ENCODE measurements at regions not wholly inside any gene's neighbourhood (a gene's known extent, or its start where the extent isn't known, plus 50 kb on each side); places are given as distances from the start of the nearest gene placed in this dataset.

DNA sequence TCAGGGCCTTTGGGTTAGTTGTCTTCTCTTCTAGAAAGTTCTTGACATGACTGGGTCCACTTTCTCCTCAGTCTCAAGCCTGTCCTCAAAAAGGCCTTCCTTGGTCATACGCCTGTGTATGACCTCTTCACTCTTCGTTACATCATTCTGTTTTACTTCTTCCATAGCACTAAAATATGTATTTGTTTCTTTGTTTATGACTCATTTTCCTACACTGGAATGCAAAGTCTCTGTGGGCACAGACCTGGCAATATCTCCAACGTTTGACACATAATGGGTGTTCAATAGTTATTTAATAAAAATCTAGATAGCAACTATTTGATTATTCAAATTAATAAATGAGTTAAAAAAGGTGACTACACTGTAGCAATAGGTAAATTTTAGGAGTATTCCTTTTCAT, 85.1 kb downstream of the YIPF5 start:
- TF ChIP-seq, protein P1, sequence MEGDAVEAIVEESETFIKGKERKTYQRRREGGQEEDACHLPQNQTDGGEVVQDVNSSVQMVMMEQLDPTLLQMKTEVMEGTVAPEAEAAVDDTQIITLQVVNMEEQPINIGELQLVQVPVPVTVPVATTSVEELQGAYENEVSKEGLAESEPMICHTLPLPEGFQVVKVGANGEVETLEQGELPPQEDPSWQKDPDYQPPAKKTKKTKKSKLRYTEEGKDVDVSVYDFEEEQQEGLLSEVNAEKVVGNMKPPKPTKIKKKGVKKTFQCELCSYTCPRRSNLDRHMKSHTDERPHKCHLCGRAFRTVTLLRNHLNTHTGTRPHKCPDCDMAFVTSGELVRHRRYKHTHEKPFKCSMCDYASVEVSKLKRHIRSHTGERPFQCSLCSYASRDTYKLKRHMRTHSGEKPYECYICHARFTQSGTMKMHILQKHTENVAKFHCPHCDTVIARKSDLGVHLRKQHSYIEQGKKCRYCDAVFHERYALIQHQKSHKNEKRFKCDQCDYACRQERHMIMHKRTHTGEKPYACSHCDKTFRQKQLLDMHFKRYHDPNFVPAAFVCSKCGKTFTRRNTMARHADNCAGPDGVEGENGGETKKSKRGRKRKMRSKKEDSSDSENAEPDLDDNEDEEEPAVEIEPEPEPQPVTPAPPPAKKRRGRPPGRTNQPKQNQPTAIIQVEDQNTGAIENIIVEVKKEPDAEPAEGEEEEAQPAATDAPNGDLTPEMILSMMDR (IDR thresholded peaks at IDR 0.05; ENCODE audit: insufficient read depth, low read length, poor library complexity, severe bottlenecking), result no peak
- H3K36me3 ChIP-seq (ENCODE audit: control insufficient read depth, insufficient read depth, low read length), result no peaks in the 10 kb centered on the region
- DNase-seq (ENCODE audit: low read depth), result no peak
- H3K27me3 ChIP-seq (ENCODE audit: control insufficient read depth, insufficient read depth, low read length), result no peaks in the 10 kb centered on the region
- H3K4me3 ChIP-seq (ENCODE audit: low read depth, low read length), result no peak overlapping the region

DNA sequence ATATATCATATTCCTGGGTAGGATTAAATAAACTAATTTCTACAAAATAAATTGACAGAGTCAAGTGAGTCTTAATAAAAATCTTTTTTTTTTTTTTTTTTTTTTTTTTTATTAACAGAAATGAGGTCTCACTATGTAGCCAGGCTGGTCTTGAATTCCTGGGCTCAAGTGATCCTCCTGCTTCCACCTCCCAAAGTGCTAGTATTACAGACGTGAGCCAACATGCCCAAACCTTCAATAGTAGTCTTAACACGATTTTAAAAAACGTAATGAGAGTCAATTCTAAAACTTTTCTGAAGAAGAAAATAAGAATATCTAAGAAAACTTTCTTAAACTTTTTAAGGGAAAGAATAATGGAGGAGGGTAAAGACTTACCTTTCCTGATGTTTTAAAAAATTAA, 84.2 kb downstream of the YIPF5 start:
- no peak overlapping the region for H3K4me3 ChIP-seq (ENCODE audit: low read depth, low read length)
- TF ChIP-seq, protein P1 (IDR thresholded peaks at IDR 0.05; ENCODE audit: insufficient read depth, low read length, poor library complexity, severe bottlenecking), result no peak
- no peaks in the 10 kb centered on the region for H3K27me3 ChIP-seq (ENCODE audit: control insufficient read depth, insufficient read depth, low read length)
- no peaks in the 10 kb centered on the region for H3K36me3 ChIP-seq (ENCODE audit: control insufficient read depth, insufficient read depth, low read length)
- no peak for DNase-seq (ENCODE audit: low read depth)

DNA sequence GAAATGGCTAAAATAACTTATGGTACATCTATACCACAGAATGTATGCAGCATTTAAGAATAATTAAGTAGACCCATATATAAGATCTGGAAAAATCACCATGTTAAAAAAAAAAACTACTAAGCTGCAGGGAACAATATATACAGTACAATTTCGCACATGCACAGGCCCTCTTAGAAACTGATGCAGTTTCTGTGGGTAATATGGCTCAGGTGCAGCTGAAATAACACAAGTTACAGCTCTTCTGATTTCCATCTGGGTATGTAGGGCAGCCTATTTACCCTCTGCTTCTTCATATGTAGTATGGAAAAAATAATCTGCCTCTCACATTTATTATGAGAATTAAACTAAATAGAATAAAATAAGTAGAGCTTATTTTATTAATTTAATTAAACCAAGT, 82.9 kb downstream of the YIPF5 start:
- Histone ChIP-seq H3K4me3 (ENCODE audit: low read depth, low read length) (no peak overlapping the region), H3K27me3 (ENCODE audit: control insufficient read depth, insufficient read depth, low read length) (no peaks in the 10 kb centered on the region), H3K36me3 (ENCODE audit: control insufficient read depth, insufficient read depth, low read length) (no peaks in the 10 kb centered on the region)
- TF ChIP-seq, protein P1 (IDR thresholded peaks at IDR 0.05; ENCODE audit: insufficient read depth, low read length, poor library complexity, severe bottlenecking), result no peak
- no peak for DNase-seq (ENCODE audit: low read depth)

- DNase-seq (ENCODE audit: low read depth), result no peak
- Histone ChIP-seq H3K36me3 (ENCODE audit: control insufficient read depth, insufficient read depth, low read length) (no peaks in the 10 kb centered on the region), H3K27me3 (ENCODE audit: control insufficient read depth, insufficient read depth, low read length) (no peaks in the 10 kb centered on the region), H3K4me3 (ENCODE audit: low read depth, low read length) (no peak overlapping the region)
- TF ChIP-seq, protein P1 (IDR thresholded peaks at IDR 0.05; ENCODE audit: insufficient read depth, low read length, poor library complexity, severe bottlenecking), result no peak
Observed at GRCh38 chr5:144088206-144089064, 82.0 kb downstream of the YIPF5 start.

- no peaks in the 10 kb centered on the region for H3K36me3 ChIP-seq (ENCODE audit: control insufficient read depth, insufficient read depth, low read length)
- TF ChIP-seq, protein P1 (IDR thresholded peaks at IDR 0.05; ENCODE audit: insufficient read depth, low read length, poor library complexity, severe bottlenecking), result no peak
- H3K27me3 ChIP-seq (ENCODE audit: control insufficient read depth, insufficient read depth, low read length), result no peaks in the 10 kb centered on the region
- DNase-seq (ENCODE audit: low read depth), result no peak
- no peak overlapping the region for H3K4me3 ChIP-seq (ENCODE audit: low read depth, low read length)
Observed at GRCh38 chr5:144089401-144090021, 80.9 kb downstream of the YIPF5 start.

All from kidney epithelial cell (primary cell).